ENCODE measurements at regions not wholly inside any gene's neighbourhood (a gene's known extent, or its start where the extent isn't known, plus 50 kb on each side); places are given as distances from the start of the nearest gene placed in this dataset.

DNA sequence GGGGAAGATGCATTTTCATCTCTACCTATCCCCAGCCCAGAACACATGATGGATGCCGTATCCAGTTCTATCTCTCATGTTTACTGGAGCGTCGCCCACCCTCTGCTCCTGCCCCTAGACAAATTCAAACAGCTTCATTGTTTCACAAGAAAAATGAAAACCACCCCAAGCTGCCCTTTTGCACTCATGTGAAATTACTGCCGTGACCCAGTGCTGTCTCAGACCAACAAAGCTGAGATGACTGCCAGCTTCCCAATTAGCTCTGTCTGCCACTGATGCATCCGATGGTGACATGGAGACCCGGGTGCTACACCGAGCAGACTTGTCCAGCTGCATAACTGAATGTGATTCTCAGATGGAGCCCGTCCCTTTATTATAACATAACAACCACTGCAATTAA is 67.7 kb downstream of the FOXI2 start:
- WGBS, 4 donors, result 55 to 84% (median 74%) methylated on average over 5 to 8 of the region's 8 CpGs
- H3K27me3 ChIP-seq, result peaks cover 4% of the 10 kb centered on the region
- H3K4me1 ChIP-seq (replicated peaks in 1 of 2), result no peaks in the 10 kb centered on the region
- H3K36me3 ChIP-seq (replicated peaks in 1 of 2), result no peaks in the 10 kb centered on the region
- no peak overlapping the region for H3K4me3 ChIP-seq
- H3K9me3 ChIP-seq (replicated peaks in 1 of 3), result no peaks in the 10 kb centered on the region
- TF ChIP-seq, protein P1, sequence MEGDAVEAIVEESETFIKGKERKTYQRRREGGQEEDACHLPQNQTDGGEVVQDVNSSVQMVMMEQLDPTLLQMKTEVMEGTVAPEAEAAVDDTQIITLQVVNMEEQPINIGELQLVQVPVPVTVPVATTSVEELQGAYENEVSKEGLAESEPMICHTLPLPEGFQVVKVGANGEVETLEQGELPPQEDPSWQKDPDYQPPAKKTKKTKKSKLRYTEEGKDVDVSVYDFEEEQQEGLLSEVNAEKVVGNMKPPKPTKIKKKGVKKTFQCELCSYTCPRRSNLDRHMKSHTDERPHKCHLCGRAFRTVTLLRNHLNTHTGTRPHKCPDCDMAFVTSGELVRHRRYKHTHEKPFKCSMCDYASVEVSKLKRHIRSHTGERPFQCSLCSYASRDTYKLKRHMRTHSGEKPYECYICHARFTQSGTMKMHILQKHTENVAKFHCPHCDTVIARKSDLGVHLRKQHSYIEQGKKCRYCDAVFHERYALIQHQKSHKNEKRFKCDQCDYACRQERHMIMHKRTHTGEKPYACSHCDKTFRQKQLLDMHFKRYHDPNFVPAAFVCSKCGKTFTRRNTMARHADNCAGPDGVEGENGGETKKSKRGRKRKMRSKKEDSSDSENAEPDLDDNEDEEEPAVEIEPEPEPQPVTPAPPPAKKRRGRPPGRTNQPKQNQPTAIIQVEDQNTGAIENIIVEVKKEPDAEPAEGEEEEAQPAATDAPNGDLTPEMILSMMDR (IDR thresholded peaks at IDR 0.05), result no peak
- TF ChIP-seq POLR2A (IDR thresholded peaks at IDR 0.05), result no peak
- intact Hi-C loops (cut with DNase I), result no loop called here
- DNase-seq, result no peak
- H3K27ac ChIP-seq, result no peak overlapping the region

DNA sequence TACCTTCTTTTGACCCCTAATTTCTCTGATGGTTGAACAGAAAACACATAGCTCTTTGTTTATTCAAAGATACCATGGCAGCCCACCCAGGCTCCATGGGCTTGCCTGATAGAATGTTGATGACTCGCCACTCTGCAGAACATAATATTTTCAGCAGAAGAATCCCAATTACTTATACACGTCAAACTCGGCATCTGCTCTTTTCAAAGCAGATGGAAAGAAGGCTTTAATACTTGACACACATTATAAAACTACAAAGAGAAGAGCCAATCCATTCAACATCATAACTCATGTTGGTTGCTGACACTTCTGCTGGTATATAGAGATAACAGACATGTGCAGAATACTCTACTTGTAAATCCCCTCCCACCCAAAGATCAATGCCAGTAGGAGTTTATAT is 69.0 kb downstream of the FOXI2 start:
- intact Hi-C loops (cut with DNase I), result no loop called here
- H3K4me1 ChIP-seq (replicated peaks in 1 of 2), result no peaks in the 10 kb centered on the region
- WGBS, 4 donors, result 62 to 82% (median 70%) methylated on average over 3 of the region's 3 CpGs
- no peak overlapping the region for H3K27ac ChIP-seq
- H3K36me3 ChIP-seq (replicated peaks in 1 of 2), result no peaks in the 10 kb centered on the region
- peaks cover under 1% of the 10 kb centered on the region for H3K27me3 ChIP-seq
- no peak for DNase-seq
- H3K4me3 ChIP-seq, result no peak overlapping the region
- H3K9me3 ChIP-seq (replicated peaks in 1 of 3), result no peaks in the 10 kb centered on the region
- TF ChIP-seq, protein P1 (IDR thresholded peaks at IDR 0.05), result no peak
- TF ChIP-seq POLR2A (IDR thresholded peaks at IDR 0.05), result no peak

DNA sequence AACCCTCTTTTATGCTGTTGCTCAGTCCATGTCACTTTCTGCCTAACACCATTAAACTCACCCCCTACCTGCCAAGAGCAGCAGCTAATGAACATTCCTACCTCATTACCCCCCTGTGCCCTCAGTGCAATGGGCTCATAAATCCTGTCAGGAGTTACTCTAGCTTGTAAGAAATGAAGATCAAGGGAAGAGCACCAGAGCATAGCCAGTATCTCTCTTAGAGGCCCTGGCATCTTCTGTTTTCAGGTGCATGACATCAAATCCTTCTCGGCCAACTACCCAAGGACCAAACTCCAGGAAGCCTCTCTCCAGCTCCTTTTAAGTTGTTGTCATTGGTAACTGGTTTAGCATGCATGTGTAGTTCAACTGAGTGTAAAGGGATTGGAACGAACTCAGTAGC is 75.1 kb downstream of the FOXI2 start:
- Histone ChIP-seq H3K4me3 (no peak overlapping the region), H3K27ac (no peak overlapping the region), H3K4me1 (replicated peaks in 1 of 2) (no peaks in the 10 kb centered on the region), H3K9me3 (replicated peaks in 1 of 3) (no peaks in the 10 kb centered on the region), H3K36me3 (replicated peaks in 1 of 2) (no peaks in the 10 kb centered on the region), H3K27me3 (no peaks in the 10 kb centered on the region)
- DNase-seq, result no peak
- TF ChIP-seq, protein P1 (IDR thresholded peaks at IDR 0.05), result no peak
- TF ChIP-seq POLR2A (IDR thresholded peaks at IDR 0.05), result no peak
- 58 to 68% (median 62%) methylated on average over 2 of the region's 2 CpGs for WGBS, 4 donors
- intact Hi-C loops (cut with DNase I), result no loop called here

DNA sequence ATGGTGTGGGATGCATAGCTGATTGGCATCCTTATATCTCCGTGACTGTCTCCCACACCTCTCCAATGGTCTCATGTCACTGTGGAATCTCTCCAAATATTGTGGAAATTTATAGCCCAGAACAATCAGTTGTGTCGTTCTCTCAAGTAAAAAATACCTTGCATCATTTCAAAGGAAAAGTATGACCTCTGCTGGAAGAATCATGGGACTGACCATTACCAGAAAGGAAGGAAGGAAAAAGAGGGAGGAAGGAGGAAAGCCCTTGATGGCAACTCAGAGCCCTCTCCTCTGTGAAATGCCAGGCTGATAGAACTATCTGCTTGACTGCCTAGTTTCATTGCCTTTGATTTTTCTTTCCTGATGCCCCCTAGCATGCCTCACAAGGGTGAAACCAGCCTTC is 76.3 kb downstream of the FOXI2 start:
- TF ChIP-seq, protein P1 (IDR thresholded peaks at IDR 0.05), result peak in 2 of 6 experiments; percentile 16 to 21
- TF ChIP-seq POLR2A (IDR thresholded peaks at IDR 0.05), result no peak
- no peaks in the 10 kb centered on the region for H3K27me3 ChIP-seq
- 4 to 23% (median 15%) methylated on average over 2 of the region's 2 CpGs for WGBS, 4 donors
- DNase-seq, result no peak
- intact Hi-C loops (cut with DNase I), result no loop called here
- no peak overlapping the region for H3K4me3 ChIP-seq
- H3K27ac ChIP-seq, result no peak overlapping the region
- no peaks in the 10 kb centered on the region for H3K36me3 ChIP-seq (replicated peaks in 1 of 2)
- H3K4me1 ChIP-seq (replicated peaks in 1 of 2), result no peaks in the 10 kb centered on the region
- no peaks in the 10 kb centered on the region for H3K9me3 ChIP-seq (replicated peaks in 1 of 3)
